GM18499 (cell line): ENCODE measurements at regions not wholly inside any gene's neighbourhood (a gene's known extent, or its start where the extent isn't known, plus 50 kb on each side); places are given as distances from the start of the nearest gene placed in this dataset.

ENCODE experiments used
- ATAC-seq: cut with Tn5 transposase; IDR thresholded peaks from one replicate; pipeline ENCODE4 v1.9.1; 2021; ENCODE audit warnings: moderate number of reproducible peaks; ENCODE audit not compliant: insufficient read depth, unreplicated experiment

GRCh38 chr4:1501754-1502500 is 95.7 kb upstream of the NKX1-1 start:
- no peak for ATAC-seq

- no peak for ATAC-seq
Measured at GRCh38 chr4:1500966-1501753, 94.9 kb upstream of the NKX1-1 start.

GRCh38 chr4:1500231-1500965 is 94.2 kb upstream of the NKX1-1 start:
- ATAC-seq, result no peak

GRCh38 chr4:1499465-1499864 is 93.2 kb upstream of the NKX1-1 start:
- no peak for ATAC-seq

- no peak for ATAC-seq
Measured at GRCh38 chr4:1497189-1497801, 91.1 kb upstream of the NKX1-1 start.

DNA sequence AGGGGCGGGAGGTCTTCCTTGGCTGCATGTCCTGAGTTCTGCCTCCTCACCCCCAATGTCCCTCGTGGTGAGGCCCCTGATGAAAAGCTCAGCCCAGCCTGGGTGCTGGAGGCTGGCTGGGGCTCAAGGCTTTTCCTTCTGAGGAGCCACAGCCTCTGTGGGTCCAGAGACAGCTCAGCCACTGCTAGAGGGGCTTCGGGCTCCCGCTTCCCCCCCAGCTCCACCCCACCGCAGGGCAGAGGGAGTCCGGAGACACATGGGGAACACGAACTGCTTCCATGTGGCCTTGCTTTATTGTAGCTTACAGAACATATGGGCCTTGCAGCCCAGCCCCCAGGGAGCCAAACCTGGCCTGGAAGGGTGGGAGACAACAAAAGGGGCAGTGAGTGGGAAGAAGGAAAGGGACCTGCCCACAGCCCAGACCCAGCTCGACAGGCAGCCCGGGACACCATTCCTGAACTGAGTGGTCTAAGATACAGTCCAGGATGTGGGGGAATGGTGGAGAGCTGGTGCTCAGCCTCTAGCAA is 89.9 kb upstream of the NKX1-1 start:
- no peak for ATAC-seq

- no peak for ATAC-seq
Measured at GRCh38 chr4:1495416-1496115, 89.3 kb upstream of the NKX1-1 start.

- ATAC-seq, result no peak
Measured at GRCh38 chr4:1494416-1495315, 88.4 kb upstream of the NKX1-1 start.

- ATAC-seq, result no peak
Measured at GRCh38 chr4:1493540-1494287, 87.5 kb upstream of the NKX1-1 start.

- ATAC-seq, result no peak
Measured at GRCh38 chr4:1492651-1493539, 86.7 kb upstream of the NKX1-1 start.

DNA sequence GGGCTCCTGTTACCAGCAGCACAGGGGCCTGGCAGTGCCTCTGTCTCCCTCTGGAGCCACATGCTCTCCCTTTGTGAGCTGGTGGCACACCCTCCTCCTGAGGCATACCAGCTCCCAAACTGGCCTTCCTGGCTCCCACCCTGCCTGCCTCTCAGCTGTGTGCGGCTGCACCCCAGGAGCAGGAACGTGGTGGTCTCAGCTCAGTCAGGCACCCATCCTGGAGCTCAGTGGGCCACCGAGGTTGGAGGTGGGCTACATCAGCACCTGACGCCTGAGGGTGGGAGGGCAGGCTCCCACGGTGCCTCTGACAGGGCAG is 85.9 kb upstream of the NKX1-1 start:
- ATAC-seq, result no peak

GRCh38 chr4:1491328-1492141 is 85.3 kb upstream of the NKX1-1 start:
- no peak for ATAC-seq

- ATAC-seq, result no peak
Measured at GRCh38 chr4:1490654-1491327, 84.5 kb upstream of the NKX1-1 start.

DNA sequence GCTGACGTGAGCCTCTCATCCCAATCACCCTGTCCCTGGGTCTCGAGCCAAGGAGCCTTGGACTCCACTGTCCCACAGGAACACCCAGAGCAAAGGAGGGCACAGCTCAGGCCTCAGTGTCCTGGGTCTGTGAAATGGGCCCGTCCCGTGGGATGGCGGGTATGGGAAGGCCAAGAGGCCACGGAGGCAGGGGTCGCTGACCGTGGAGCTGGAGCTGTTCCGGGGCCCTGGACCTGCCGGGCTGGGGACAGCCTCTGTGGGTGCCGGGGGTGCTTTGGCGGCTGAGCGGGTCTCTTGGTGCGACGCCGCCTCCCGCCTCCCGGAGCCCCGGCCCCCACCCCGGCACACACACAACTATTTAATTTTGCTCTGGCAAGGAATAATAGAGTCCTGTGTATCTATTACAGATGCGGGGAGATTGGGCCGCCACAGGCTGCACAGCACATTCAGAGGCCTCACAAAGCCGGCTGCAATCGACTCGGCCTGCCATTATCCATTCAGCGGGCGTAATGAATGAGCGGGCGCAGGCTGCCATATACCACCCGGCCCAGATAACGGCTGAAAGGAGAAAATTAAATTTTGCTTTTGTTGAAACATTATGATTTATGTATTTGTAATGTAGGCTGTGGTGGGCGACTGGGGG is 83.9 kb upstream of the NKX1-1 start:
- ATAC-seq, result no peak

GRCh38 chr4:1489639-1489995 is 83.4 kb upstream of the NKX1-1 start:
- ATAC-seq, result no peak
